WTC11 (cell line): ENCODE measurements at regions not wholly inside any gene's neighbourhood (a gene's known extent, or its start where the extent isn't known, plus 50 kb on each side); places are given as distances from the start of the nearest gene placed in this dataset.
"Not testable (repeated sequence)": the region's sequence is repeated elsewhere in the genome, so short reads cannot be mapped to it uniquely, and the experiment has no call there.

Source experiments
- ATAC-seq: fragments of 200-7000 bp; cut with Tn5 transposase; 2 replicates; pipeline ENCODE4 v1.10.0; 2021; ENCODE audit warnings: mild to moderate bottlenecking, moderate library complexity
- CTCF ChIA-PET: fragments of 300-600 bp; sonication (Branson Sonifier 250); formaldehyde crosslinking; loops from one replicate; lab custom pipeline; 2021; ENCODE audit warnings: antibody characterized with exemption; lab: Charles Lee
- POLR2A ChIA-PET: fragments of 350-600 bp; sonication (Branson Sonifier 250); formaldehyde crosslinking; loops from one replicate; lab custom pipeline; 2021; ENCODE audit warnings: antibody characterized with exemption; lab: Charles Lee
- DNase-seq: peaks from one replicate; pipeline ENCODE4 v3.0.0; 2021; ENCODE audit warnings: low spot score
- H3K27ac Mint-ChIP-seq: 2 replicates; pipeline ENCODE4 v1.8.0; 2021; ENCODE audit warnings: mixed read lengths
- H3K27me3 Mint-ChIP-seq: 2 replicates; pipeline ENCODE4 v1.8.0; 2021; ENCODE audit warnings: low read depth, mild to moderate bottlenecking, moderate library complexity, mixed read lengths
- H3K36me3 Mint-ChIP-seq: 2 replicates; pipeline ENCODE4 v1.8.0; 2021; ENCODE audit warnings: mixed read lengths
- H3K4me1 Mint-ChIP-seq: 2 replicates; pipeline ENCODE4 v1.8.0; 2022; ENCODE audit warnings: mixed read lengths
- H3K4me3 Mint-ChIP-seq: 2 replicates; pipeline ENCODE4 v1.8.0; 2021; ENCODE audit warnings: mild to moderate bottlenecking, moderate library complexity, mixed read lengths
- H3K9me3 Mint-ChIP-seq: 2 replicates; pipeline ENCODE4 v1.8.0; 2021; ENCODE audit warnings: mixed read lengths
- CREB1 ChIP-seq: sonication (generic); formaldehyde crosslinking; IDR thresholded peaks from 2 replicates; pipeline ENCODE4 v1.8.0; 2023; ENCODE audit warnings: mild to moderate bottlenecking, missing genetic modification reagents
- ETV6 ChIP-seq: sonication (generic); formaldehyde crosslinking; IDR thresholded peaks from 2 replicates; pipeline ENCODE4 v1.8.1; 2022; ENCODE audit warnings: mild to moderate bottlenecking, missing genetic modification reagents
- FOXK1 ChIP-seq: sonication (generic); formaldehyde crosslinking; IDR thresholded peaks from 2 replicates; pipeline ENCODE4 v1.8.0; 2022; ENCODE audit warnings: mild to moderate bottlenecking, moderate library complexity, missing genetic modification reagents
- FOXP1 ChIP-seq: sonication (generic); formaldehyde crosslinking; IDR thresholded peaks from 2 replicates; pipeline ENCODE4 v1.8.0; 2022; ENCODE audit warnings: missing genetic modification reagents, mild to moderate bottlenecking, moderate library complexity, borderline replicate concordance
- GABPB1 ChIP-seq: sonication (generic); formaldehyde crosslinking; IDR thresholded peaks from 2 replicates; pipeline ENCODE4 v1.8.1; 2023; ENCODE audit warnings: mild to moderate bottlenecking, missing genetic modification reagents
- JAZF1 ChIP-seq: fragments of 250-450 bp; sonication (Bioruptor Pico); IDR thresholded peaks from 2 replicates; pipeline ENCODE4 v1.9.0; 2021; ENCODE audit warnings: moderate library complexity, mild to moderate bottlenecking, inconsistent platforms
- NFE2L1 ChIP-seq: sonication (generic); formaldehyde crosslinking; IDR thresholded peaks from 2 replicates; pipeline ENCODE4 v1.8.1; 2023; ENCODE audit warnings: missing genetic modification reagents
- OVOL2 ChIP-seq: fragments of 250-450 bp; sonication (Bioruptor Pico); IDR thresholded peaks from 2 replicates; pipeline ENCODE4 v1.9.0; 2021; ENCODE audit warnings: mild to moderate bottlenecking, borderline replicate concordance
- ZNF219 ChIP-seq: sonication (generic); formaldehyde crosslinking; IDR thresholded peaks from 2 replicates; pipeline ENCODE4 v1.8.0; 2023; ENCODE audit warnings: missing genetic modification reagents, mild to moderate bottlenecking, borderline replicate concordance
- ZNF232 ChIP-seq: sonication (generic); formaldehyde crosslinking; IDR thresholded peaks from 2 replicates; pipeline ENCODE4 v1.8.0; 2022; ENCODE audit warnings: mild to moderate bottlenecking, missing genetic modification reagents
- ZNF416 ChIP-seq: fragments of 250-450 bp; sonication (Bioruptor Pico); IDR thresholded peaks from 2 replicates; pipeline ENCODE4 v1.9.0; 2021; ENCODE audit warnings: mild to moderate bottlenecking, inconsistent platforms
- TF ChIP-seq, protein P1 (sequence below): fragments of 250-450 bp; sonication (Bioruptor Pico); conservative IDR thresholded peaks from 2 replicates; pipeline ENCODE4 v1.9.0; 2021; ENCODE audit warnings: mild to moderate bottlenecking
- TF ChIP-seq, protein P2 (sequence below): sonication (generic); formaldehyde crosslinking; IDR thresholded peaks from 2 replicates; pipeline ENCODE4 v1.8.1; 2023; ENCODE audit warnings: mild to moderate bottlenecking, moderate library complexity, missing genetic modification reagents
- TF ChIP-seq, protein P3 (sequence below): sonication (generic); formaldehyde crosslinking; IDR thresholded peaks from 2 replicates; pipeline ENCODE4 v1.8.0; 2022; ENCODE audit warnings: missing genetic modification reagents
- TF ChIP-seq, protein P4 (sequence below): sonication (generic); formaldehyde crosslinking; IDR thresholded peaks from 2 replicates; pipeline ENCODE4 v1.8.1; 2023; ENCODE audit warnings: mild to moderate bottlenecking, missing genetic modification reagents, moderate library complexity
- TF ChIP-seq, protein P5 (sequence below): fragments of 250-450 bp; sonication (Bioruptor Pico); IDR thresholded peaks from 2 replicates; pipeline ENCODE4 v2.1.2; 2022; ENCODE audit warnings: mild to moderate bottlenecking, moderate library complexity

DNA sequence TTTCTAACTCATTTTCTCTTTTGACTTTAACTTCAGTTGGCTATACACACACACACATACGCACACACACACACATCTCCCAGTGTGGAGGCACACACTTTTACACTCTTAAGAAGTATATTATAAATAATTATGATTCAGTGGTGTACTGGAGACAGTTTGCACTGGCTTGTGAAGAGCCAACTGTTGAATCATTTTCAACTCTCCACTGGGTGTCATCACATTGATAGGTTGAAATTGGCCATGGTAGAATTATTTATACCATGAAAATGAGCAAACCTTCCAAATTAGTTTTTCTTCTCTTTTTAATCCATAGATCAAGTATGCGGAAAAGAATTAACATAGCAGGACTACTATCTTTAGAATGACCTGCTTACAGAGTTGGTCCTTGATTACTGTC lies 407.1 kb downstream of the BMP2 start:
- TF ChIP-seq, protein P1, sequence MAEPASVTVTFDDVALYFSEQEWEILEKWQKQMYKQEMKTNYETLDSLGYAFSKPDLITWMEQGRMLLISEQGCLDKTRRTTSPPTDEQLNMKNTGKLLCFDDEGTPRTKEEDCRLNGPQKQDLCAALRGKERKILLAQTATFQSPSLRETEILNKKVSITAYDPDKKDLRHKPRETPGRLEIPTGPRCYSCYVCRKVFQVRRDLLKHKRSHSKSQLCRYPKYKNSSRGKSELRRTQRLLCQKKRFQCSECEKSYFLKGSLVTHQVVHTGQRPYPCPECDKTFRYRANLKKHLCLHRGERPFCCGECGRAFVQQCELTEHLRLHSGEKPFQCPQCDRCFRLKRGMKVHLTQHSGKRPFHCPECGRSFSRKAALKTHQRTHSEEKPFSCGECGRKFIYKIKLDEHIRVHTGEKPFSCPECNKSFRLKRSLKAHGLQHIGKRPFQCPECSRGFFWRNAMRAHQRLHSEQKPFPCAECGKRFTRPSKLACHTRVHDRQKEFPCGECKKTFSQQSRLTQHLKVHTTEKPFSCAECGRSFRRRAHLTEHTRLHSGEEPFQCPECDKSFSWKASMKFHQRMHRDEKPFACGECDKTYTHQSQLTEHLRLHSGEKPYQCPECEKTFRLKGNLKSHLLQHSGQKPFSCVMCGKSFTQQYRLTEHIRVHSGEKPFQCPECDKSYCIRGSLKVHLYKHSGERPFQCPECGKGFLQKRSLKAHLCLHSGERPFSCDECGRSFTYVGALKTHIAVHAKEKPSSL (CRISPR knock-in tag): no peak
- no peak for TF ChIP-seq ETV6 (CRISPR knock-in tag)
- TF ChIP-seq, protein P2, sequence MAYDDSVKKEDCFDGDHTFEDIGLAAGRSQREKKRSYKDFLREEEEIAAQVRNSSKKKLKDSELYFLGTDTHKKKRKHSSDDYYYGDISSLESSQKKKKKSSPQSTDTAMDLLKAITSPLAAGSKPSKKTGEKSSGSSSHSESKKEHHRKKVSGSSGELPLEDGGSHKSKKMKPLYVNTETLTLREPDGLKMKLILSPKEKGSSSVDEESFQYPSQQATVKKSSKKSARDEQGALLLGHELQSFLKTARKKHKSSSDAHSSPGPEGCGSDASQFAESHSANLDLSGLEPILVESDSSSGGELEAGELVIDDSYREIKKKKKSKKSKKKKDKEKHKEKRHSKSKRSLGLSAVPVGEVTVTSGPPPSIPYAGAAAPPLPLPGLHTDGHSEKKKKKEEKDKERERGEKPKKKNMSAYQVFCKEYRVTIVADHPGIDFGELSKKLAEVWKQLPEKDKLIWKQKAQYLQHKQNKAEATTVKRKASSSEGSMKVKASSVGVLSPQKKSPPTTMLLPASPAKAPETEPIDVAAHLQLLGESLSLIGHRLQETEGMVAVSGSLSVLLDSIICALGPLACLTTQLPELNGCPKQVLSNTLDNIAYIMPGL (CRISPR knock-in tag): no peak
- no peak for TF ChIP-seq ZNF232 (CRISPR knock-in tag)
- TF ChIP-seq ZNF416: no peak
- TF ChIP-seq, protein P3, sequence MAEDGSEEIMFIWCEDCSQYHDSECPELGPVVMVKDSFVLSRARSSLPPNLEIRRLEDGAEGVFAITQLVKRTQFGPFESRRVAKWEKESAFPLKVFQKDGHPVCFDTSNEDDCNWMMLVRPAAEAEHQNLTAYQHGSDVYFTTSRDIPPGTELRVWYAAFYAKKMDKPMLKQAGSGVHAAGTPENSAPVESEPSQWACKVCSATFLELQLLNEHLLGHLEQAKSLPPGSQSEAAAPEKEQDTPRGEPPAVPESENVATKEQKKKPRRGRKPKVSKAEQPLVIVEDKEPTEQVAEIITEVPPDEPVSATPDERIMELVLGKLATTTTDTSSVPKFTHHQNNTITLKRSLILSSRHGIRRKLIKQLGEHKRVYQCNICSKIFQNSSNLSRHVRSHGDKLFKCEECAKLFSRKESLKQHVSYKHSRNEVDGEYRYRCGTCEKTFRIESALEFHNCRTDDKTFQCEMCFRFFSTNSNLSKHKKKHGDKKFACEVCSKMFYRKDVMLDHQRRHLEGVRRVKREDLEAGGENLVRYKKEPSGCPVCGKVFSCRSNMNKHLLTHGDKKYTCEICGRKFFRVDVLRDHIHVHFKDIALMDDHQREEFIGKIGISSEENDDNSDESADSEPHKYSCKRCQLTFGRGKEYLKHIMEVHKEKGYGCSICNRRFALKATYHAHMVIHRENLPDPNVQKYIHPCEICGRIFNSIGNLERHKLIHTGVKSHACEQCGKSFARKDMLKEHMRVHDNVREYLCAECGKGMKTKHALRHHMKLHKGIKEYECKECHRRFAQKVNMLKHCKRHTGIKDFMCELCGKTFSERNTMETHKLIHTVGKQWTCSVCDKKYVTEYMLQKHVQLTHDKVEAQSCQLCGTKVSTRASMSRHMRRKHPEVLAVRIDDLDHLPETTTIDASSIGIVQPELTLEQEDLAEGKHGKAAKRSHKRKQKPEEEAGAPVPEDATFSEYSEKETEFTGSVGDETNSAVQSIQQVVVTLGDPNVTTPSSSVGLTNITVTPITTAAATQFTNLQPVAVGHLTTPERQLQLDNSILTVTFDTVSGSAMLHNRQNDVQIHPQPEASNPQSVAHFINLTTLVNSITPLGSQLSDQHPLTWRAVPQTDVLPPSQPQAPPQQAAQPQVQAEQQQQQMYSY: no peak
- no peak for TF ChIP-seq JAZF1
- no peak for TF ChIP-seq FOXP1 (CRISPR knock-in tag)
- no peak for TF ChIP-seq CREB1 (CRISPR knock-in tag)
- TF ChIP-seq, protein P4, sequence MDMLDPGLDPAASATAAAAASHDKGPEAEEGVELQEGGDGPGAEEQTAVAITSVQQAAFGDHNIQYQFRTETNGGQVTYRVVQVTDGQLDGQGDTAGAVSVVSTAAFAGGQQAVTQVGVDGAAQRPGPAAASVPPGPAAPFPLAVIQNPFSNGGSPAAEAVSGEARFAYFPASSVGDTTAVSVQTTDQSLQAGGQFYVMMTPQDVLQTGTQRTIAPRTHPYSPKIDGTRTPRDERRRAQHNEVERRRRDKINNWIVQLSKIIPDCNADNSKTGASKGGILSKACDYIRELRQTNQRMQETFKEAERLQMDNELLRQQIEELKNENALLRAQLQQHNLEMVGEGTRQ (CRISPR knock-in tag): no peak
- TF ChIP-seq ZNF219 (CRISPR knock-in tag): no peak
- TF ChIP-seq, protein P5, sequence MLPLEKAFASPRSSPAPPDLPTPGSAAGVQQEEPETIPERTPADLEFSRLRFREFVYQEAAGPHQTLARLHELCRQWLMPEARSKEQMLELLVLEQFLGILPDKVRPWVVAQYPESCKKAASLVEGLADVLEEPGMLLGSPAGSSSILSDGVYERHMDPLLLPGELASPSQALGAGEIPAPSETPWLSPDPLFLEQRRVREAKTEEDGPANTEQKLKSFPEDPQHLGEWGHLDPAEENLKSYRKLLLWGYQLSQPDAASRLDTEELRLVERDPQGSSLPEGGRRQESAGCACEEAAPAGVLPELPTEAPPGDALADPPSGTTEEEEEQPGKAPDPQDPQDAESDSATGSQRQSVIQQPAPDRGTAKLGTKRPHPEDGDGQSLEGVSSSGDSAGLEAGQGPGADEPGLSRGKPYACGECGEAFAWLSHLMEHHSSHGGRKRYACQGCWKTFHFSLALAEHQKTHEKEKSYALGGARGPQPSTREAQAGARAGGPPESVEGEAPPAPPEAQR: no peak
- TF ChIP-seq OVOL2 (CRISPR knock-in tag): no peak
- no peak for TF ChIP-seq GABPB1 (CRISPR knock-in tag)
- TF ChIP-seq FOXK1 (CRISPR knock-in tag): no peak
- no peak for TF ChIP-seq NFE2L1 (CRISPR knock-in tag)
- Mint-ChIP-seq H3K4me1 (peaks cover 5% of the 10 kb centered on the region), H3K27me3 (no peaks in the 10 kb centered on the region), H3K36me3 (peaks cover 17% of the 10 kb centered on the region), H3K9me3 (peaks cover 23% of the 10 kb centered on the region), H3K27ac (no peak overlapping the region), H3K4me3 (no peak overlapping the region)
- DNase-seq (no peak), ATAC-seq (no peak)
- ChIA-PET CTCF (no interaction called here), POLR2A (no interaction called here)

DNA sequence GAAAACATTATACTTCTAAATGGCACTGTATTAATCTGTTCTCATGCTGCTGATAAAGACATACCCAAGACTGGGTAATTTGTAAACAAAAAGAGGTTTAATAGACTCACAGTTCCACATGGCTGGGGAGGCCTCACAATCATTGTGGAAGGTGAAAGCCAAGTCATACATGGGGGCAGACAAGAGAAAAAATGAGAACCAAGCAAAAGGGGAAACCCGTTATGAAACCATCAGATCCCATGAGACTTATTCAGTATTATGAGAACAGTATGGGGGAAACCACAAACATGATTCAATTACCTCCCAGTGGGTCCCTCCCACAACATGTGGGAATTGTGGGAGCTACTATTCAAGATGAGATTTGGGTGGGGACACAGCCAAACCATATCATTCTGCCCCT lies 408.3 kb downstream of the BMP2 start:
- ATAC-seq, H3K27ac Mint-ChIP-seq, H3K4me1 Mint-ChIP-seq, H3K4me3 Mint-ChIP-seq, CTCF ChIA-PET, H3K27me3 Mint-ChIP-seq, DNase-seq, POLR2A ChIA-PET: not testable (repeated sequence)
- H3K36me3 Mint-ChIP-seq: peaks cover 17% of the 10 kb centered on the region
- H3K9me3 Mint-ChIP-seq: peaks cover 36% of the 10 kb centered on the region
